LNCAP (cell line): ENCODE measurements at regions not wholly inside any gene's neighbourhood (a gene's known extent, or its start where the extent isn't known, plus 50 kb on each side); places are given as distances from the start of the nearest gene placed in this dataset.

Experiments used
- TF ChIP-seq, protein P1 (sequence below): fragments of 450-650 bp; IDR thresholded peaks from 2 replicates; pipeline ENCODE4 v1.5.1; 2017; ENCODE audit warnings: mild to moderate bottlenecking

DNA sequence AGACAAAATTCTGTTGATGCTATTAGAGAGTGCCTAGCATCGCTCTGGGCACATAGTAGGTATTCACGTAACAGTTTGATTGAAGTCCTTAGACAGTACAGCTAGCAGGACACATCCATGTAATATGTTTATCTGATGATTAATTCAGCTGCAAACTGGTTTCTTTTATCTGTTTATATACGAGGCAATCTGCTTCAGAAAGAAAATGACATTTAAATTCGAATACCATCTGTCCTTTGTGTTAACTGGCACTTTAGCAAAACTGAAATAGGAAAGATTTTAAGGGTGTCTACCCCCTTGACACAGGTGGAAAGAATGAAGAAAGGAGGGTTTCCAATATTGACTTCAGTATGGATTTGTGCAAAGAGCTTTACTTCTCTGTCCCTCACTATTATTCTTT, 192.5 kb downstream of the MFSD1 start:
- TF ChIP-seq, protein P1, sequence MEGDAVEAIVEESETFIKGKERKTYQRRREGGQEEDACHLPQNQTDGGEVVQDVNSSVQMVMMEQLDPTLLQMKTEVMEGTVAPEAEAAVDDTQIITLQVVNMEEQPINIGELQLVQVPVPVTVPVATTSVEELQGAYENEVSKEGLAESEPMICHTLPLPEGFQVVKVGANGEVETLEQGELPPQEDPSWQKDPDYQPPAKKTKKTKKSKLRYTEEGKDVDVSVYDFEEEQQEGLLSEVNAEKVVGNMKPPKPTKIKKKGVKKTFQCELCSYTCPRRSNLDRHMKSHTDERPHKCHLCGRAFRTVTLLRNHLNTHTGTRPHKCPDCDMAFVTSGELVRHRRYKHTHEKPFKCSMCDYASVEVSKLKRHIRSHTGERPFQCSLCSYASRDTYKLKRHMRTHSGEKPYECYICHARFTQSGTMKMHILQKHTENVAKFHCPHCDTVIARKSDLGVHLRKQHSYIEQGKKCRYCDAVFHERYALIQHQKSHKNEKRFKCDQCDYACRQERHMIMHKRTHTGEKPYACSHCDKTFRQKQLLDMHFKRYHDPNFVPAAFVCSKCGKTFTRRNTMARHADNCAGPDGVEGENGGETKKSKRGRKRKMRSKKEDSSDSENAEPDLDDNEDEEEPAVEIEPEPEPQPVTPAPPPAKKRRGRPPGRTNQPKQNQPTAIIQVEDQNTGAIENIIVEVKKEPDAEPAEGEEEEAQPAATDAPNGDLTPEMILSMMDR, result no peak

DNA sequence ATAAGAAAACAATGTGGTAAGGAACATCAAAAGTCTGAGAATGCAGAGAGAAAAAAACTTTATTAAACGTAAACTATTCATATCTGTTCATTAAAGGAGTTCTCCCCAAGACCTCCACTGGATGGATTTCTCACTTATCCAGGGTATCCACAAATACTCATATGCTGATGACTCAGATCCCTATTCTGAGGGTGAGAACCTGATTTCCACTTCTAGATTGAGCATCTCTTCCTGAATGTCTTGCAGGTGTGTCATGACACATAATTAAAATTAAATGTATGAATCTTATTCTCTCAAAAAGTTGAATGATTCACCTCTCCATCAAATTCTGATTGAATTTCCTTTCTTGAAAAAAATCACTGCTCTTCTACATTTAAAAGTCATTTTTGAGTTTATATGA, 199.9 kb downstream of the MFSD1 start:
- TF ChIP-seq, protein P1, result no peak

- TF ChIP-seq, protein P1, result no peak
Measured at GRCh38 chr3:159005137-159005536, 203.3 kb downstream of the MFSD1 start.

DNA sequence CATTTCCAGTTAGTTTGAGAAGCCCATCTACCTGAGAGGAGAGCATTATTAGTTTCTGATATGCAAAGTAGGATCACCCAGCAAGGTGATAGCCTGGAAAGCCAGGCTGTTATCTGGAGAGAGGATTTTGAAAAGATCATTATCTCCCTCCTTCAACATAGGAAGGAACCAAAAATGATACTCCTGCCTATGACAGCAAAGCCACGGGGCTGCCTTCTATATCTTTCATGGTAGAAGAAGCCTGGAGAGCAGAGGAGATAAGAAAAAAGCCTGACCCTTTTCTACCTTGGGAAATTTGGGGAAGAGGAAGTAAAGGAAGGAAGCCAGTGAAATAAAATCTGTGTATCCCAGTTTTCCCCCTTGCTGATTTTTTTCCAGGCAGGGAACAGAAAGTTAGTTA, 205.5 kb downstream of the MFSD1 start:
- TF ChIP-seq, protein P1, result no peak

- TF ChIP-seq, protein P1, result no peak
Measured at GRCh38 chr3:159008401-159008800, 206.5 kb downstream of the MFSD1 start.

DNA sequence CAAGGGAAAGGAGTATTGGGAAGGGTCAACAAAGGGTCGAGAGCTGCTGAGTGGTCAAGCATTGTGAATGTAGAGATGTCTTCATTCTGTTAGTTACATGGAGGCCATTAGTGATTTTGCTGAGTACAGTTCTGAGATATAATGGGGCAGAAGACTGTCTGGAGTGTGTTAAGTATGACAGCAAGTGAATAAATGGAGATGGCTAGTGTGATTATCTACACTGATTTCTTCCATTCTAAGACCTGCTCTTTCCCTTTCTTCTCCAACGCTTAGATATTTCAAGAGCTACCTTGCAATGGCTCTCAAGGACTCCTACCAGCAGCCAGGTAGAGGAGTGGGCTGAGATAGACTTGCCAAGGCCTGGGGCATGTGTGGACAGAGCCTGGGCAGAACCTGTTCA, 216.5 kb downstream of the MFSD1 start:
- TF ChIP-seq, protein P1, result no peak

DNA sequence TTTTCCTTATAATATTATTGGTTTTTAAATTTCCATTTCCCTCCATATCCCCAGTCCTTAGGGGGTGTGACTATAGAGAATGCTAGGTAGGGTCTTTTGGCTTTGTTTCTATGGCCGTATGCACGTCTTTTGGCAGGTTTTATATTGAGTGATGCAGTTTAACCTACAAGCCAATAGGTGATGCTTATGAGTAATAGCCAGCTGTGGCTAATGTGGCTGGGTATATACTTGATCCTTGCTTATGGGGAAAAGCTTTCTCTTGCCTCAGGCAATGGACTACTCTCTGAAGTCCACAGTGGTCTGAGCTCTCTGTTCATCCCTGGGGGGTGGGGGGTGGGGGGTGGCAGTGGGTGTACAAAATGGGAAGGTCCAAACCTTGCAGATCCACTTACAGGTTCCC, 223.9 kb downstream of the MFSD1 start:
- TF ChIP-seq, protein P1, result no peak

DNA sequence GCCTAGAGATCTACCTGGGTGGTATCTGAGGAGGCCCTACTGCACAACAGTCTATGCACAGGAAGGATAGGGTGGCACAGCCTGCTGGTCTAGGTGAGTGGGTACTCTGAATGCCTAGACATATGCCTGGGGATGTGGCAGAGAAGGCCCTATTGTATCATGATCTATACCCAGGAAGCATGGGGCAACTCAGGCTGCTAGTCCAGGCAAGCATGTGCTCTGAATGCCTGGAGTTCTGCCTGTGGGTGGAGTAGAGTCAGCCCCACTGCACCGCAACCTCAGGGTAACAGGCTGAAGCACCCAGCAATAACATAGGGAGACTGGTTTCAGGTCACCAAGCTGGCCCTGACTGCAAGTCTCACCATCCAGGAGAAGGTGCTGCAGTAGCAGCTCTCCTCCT, 224.7 kb downstream of the MFSD1 start:
- TF ChIP-seq, protein P1, result no peak
